HL-60 (cell line): ENCODE measurements at regions not wholly inside any gene's neighbourhood (a gene's known extent, or its start where the extent isn't known, plus 50 kb on each side); places are given as distances from the start of the nearest gene placed in this dataset.

Experiments
- DNase-seq, 2 experiments: peaks; one replicate each; pipeline ENCODE4 v3.0.0-alpha.2; 2010 to 2020; ENCODE audit warnings: low read depth in 1 of 2, low spot score in 1 of 2
- H3K27ac ChIP-seq: fragments of 250-450 bp; sonication (Bioruptor Pico); replicated peaks from 2 replicates; pipeline ENCODE4 v1.5.1; 2020; ENCODE audit warnings: mild to moderate bottlenecking, moderate library complexity
- H3K27me3 ChIP-seq: fragments of 250-450 bp; sonication (Bioruptor Pico); 2 replicates; pipeline ENCODE4 v1.5.1; 2021; ENCODE audit warnings: mild to moderate bottlenecking, moderate library complexity; ENCODE audit not compliant: insufficient read depth, poor library complexity, severe bottlenecking
- H3K4me3 ChIP-seq: replicated peaks from 2 replicates; pipeline ENCODE4 v1.5.1; 2011; ENCODE audit warnings: mild to moderate bottlenecking, control low read depth, low read length; ENCODE audit not compliant: insufficient read depth
- CTCF ChIP-seq: IDR thresholded peaks from one replicate; pipeline ENCODE4 v1.5.1; 2011; ENCODE audit warnings: low read length, control low read depth, inconsistent platforms; ENCODE audit not compliant: insufficient read depth
- GABPA ChIP-seq: IDR thresholded peaks from 2 replicates; pipeline ENCODE4 v1.6.1; 2012; ENCODE audit warnings: low read depth
- POLR2AphosphoS5 ChIP-seq: IDR thresholded peaks from 2 replicates; pipeline ENCODE4 v1.6.1; 2012; ENCODE audit warnings: low read depth
- REST ChIP-seq: IDR thresholded peaks from 2 replicates; pipeline ENCODE4 v1.6.1; 2012; ENCODE audit warnings: low read depth; ENCODE audit not compliant: insufficient replicate concordance
- SPI1 ChIP-seq: IDR thresholded peaks from 2 replicates; pipeline ENCODE4 v1.6.1; 2012; ENCODE audit warnings: low read depth, mild to moderate bottlenecking, borderline replicate concordance

GRCh38 chr16:25411396-25412081, 153.9 kb upstream of the ZKSCAN2 start:
- no peak overlapping the region for H3K27ac ChIP-seq
- no peaks in the 10 kb centered on the region for H3K27me3 ChIP-seq
- TF ChIP-seq CTCF = no peak
- no peak for TF ChIP-seq REST
- TF ChIP-seq POLR2AphosphoS5 = no peak
- TF ChIP-seq GABPA = no peak
- TF ChIP-seq SPI1 = no peak
- no peak overlapping the region for H3K4me3 ChIP-seq
- no peak for DNase-seq

- Histone ChIP-seq H3K4me3 (no peak overlapping the region), H3K27me3 (no peaks in the 10 kb centered on the region), H3K27ac (no peak overlapping the region)
- no peak for TF ChIP-seq REST
- no peak for TF ChIP-seq POLR2AphosphoS5
- TF ChIP-seq GABPA = no peak
- TF ChIP-seq SPI1 = no peak
- no peak for TF ChIP-seq CTCF
- DNase-seq = no peak
These were observed 146.2 kb upstream of the ZKSCAN2 start for GRCh38 chr16:25403852-25404251.

GRCh38 chr16:25395528-25395927, 137.9 kb upstream of the ZKSCAN2 start:
- no peak overlapping the region for H3K27ac ChIP-seq
- TF ChIP-seq POLR2AphosphoS5 = no peak
- TF ChIP-seq GABPA = no peak
- TF ChIP-seq REST = no peak
- TF ChIP-seq CTCF = no peak
- no peak for TF ChIP-seq SPI1
- H3K27me3 ChIP-seq = no peaks in the 10 kb centered on the region
- no peak overlapping the region for H3K4me3 ChIP-seq
- no peak for DNase-seq
